GM23338 (cell line): ENCODE measurements at regions not wholly inside any gene's neighbourhood (a gene's known extent, or its start where the extent isn't known, plus 50 kb on each side); places are given as distances from the start of the nearest gene placed in this dataset.

ENCODE experiments used
- ATAC-seq: fragments of 200-7000 bp; cut with Tn5 transposase; 3 replicates; pipeline ENCODE4 v1.9.1; 2020
- DNase-seq: peaks from one replicate; pipeline ENCODE4 v3.0.0-alpha.2; 2015; ENCODE audit warnings: low spot score
- H2AFZ ChIP-seq: fragments of 200-600 bp; sonication (generic); 2 replicates; pipeline ENCODE4 v1.8.0; 2016; ENCODE audit warnings: antibody characterized with exemption, mild to moderate bottlenecking, moderate library complexity
- H3F3A ChIP-seq: fragments of 200-600 bp; sonication (generic); replicated peaks from 2 replicates; pipeline ENCODE4 v1.8.0; 2017; ENCODE audit warnings: antibody characterized with exemption, mixed run types, low read depth
- H3K27ac ChIP-seq: fragments of 200-600 bp; sonication (generic); 2 replicates; pipeline ENCODE4 v1.6.1; 2016; ENCODE audit warnings: low read depth
- H3K27me3 ChIP-seq: fragments of 200-600 bp; sonication (generic); 2 replicates; pipeline ENCODE4 v1.8.0; 2016; ENCODE audit warnings: mild to moderate bottlenecking, mixed run types, moderate library complexity; ENCODE audit not compliant: insufficient read depth
- H3K36me3 ChIP-seq: fragments of 200-600 bp; sonication (generic); 2 replicates; pipeline ENCODE4 v1.8.0; 2016; ENCODE audit warnings: mild to moderate bottlenecking; ENCODE audit not compliant: insufficient read depth
- H3K4me1 ChIP-seq: fragments of 200-600 bp; sonication (generic); 2 replicates; pipeline ENCODE4 v1.8.0; 2016; ENCODE audit warnings: mild to moderate bottlenecking, moderate library complexity; ENCODE audit not compliant: insufficient read depth
- H3K4me2 ChIP-seq: fragments of 200-600 bp; sonication (generic); 2 replicates; pipeline ENCODE4 v1.7.1; 2017; ENCODE audit warnings: mixed run types
- H3K4me3 ChIP-seq: fragments of 200-600 bp; sonication (generic); 2 replicates; pipeline ENCODE4 v1.6.1; 2016; ENCODE audit warnings: mixed run types
- H3K79me2 ChIP-seq: fragments of 200-600 bp; sonication (generic); replicated peaks from 2 replicates; pipeline ENCODE4 v1.8.0; 2017; ENCODE audit warnings: mild to moderate bottlenecking; ENCODE audit not compliant: insufficient read depth
- H3K9me2 ChIP-seq: fragments of 200-600 bp; sonication (generic); 2 replicates; pipeline ENCODE4 v1.8.0; 2017; ENCODE audit not compliant: insufficient read depth
- H4K20me1 ChIP-seq: fragments of 200-600 bp; sonication (generic); replicated peaks from 2 replicates; pipeline ENCODE4 v1.8.0; 2017; ENCODE audit warnings: mild to moderate bottlenecking; ENCODE audit not compliant: insufficient read depth
- H3K27ac Mint-ChIP-seq: 2 replicates; pipeline ENCODE4 v1.8.0; 2020; ENCODE audit warnings: inconsistent platforms, mild to moderate bottlenecking, moderate library complexity, mixed read lengths
- H3K27me3 Mint-ChIP-seq: 3 replicates; pipeline ENCODE4 v1.8.0; 2022; ENCODE audit warnings: low read depth, mild to moderate bottlenecking, moderate library complexity, mixed read lengths, inconsistent platforms; ENCODE audit not compliant: insufficient read depth, poor library complexity
- H3K36me3 Mint-ChIP-seq: 3 replicates; pipeline ENCODE4 v1.8.0; 2021; ENCODE audit warnings: low read depth, mild to moderate bottlenecking, inconsistent platforms, moderate library complexity, mixed read lengths
- H3K4me1 Mint-ChIP-seq: 3 replicates; pipeline ENCODE4 v1.8.0; 2020; ENCODE audit warnings: mild to moderate bottlenecking, inconsistent platforms, mixed read lengths
- H3K4me3 Mint-ChIP-seq: 3 replicates; pipeline ENCODE4 v1.8.0; 2021; ENCODE audit warnings: moderate library complexity, mild to moderate bottlenecking, inconsistent platforms, mixed read lengths
- H3K9me3 Mint-ChIP-seq: 3 replicates; pipeline ENCODE4 v1.8.0; 2020; ENCODE audit warnings: moderate library complexity, mild to moderate bottlenecking, inconsistent platforms, mixed read lengths
- CREB1 ChIP-seq: fragments of 250-450 bp; sonication (Bioruptor Pico); IDR thresholded peaks from 2 replicates; pipeline ENCODE4 v1.5.0; 2020; ENCODE audit warnings: low read depth, mild to moderate bottlenecking, moderate library complexity
- CTCF ChIP-seq, 2 experiments: fragments of 200-600 bp in 1 of 2; sonication (generic) in 1 of 2; conservative IDR thresholded peaks; 2 replicates each; pipeline versions ENCODE4 v1.5.1 to v1.6.1; 2016 to 2017; ENCODE audit warnings: antibody characterized with exemption in 2 of 2, low read depth in 2 of 2, mild to moderate bottlenecking in 2 of 2, moderate library complexity in 1 of 2
- ETS1 ChIP-seq: IDR thresholded peaks from 2 replicates; pipeline ENCODE4 v1.6.1; 2016; ENCODE audit warnings: antibody characterized with exemption
- EZH2 ChIP-seq: fragments of 200-600 bp; sonication (generic); IDR thresholded peaks from one replicate; pipeline ENCODE4 v1.8.0; 2017; ENCODE audit warnings: antibody characterized with exemption, mild to moderate bottlenecking, low read depth; ENCODE audit not compliant: unreplicated experiment
- EZH2phosphoT487 ChIP-seq: fragments of 200-600 bp; sonication (generic); IDR thresholded peaks from one replicate; pipeline ENCODE4 v1.8.1; 2018; ENCODE audit warnings: antibody characterized with exemption; ENCODE audit not compliant: unreplicated experiment
- NANOG ChIP-seq: IDR thresholded peaks from 2 replicates; pipeline ENCODE4 v1.6.1; 2016; ENCODE audit warnings: antibody characterized with exemption, borderline replicate concordance
- REST ChIP-seq: IDR thresholded peaks from one replicate; pipeline ENCODE4 v1.6.1; 2018; ENCODE audit warnings: antibody characterized with exemption; ENCODE audit not compliant: unreplicated experiment
- STAT1 ChIP-seq: IDR thresholded peaks from one replicate; pipeline ENCODE4 v1.6.1; 2016; ENCODE audit warnings: antibody characterized with exemption; ENCODE audit not compliant: unreplicated experiment
- ZNF114 ChIP-seq: fragments of 250-450 bp; sonication (Bioruptor Pico); IDR thresholded peaks from 2 replicates; pipeline ENCODE4 v1.5.0; 2020; ENCODE audit warnings: mild to moderate bottlenecking, moderate library complexity
- ZNF462 ChIP-seq: fragments of 250-450 bp; sonication (Bioruptor Pico); IDR thresholded peaks from 2 replicates; pipeline ENCODE4 v1.5.0; 2020; ENCODE audit warnings: mild to moderate bottlenecking, moderate library complexity

GRCh38 chr20:52799130-52799529, 173.0 kb upstream of the TSHZ2 start:
- Histone ChIP-seq H3F3A (no peaks in the 10 kb centered on the region), H3K36me3 (no peaks in the 10 kb centered on the region), H3K27me3 (no peaks in the 10 kb centered on the region), H4K20me1 (no peaks in the 10 kb centered on the region), H3K4me3 (no peak overlapping the region), H3K4me1 (no peaks in the 10 kb centered on the region), H3K9me2 (no peaks in the 10 kb centered on the region; the same call in 1 of the 2 replicates), H3K4me2 (no peak overlapping the region), H3K27ac (no peak overlapping the region), H3K79me2 (no peaks in the 10 kb centered on the region), H2AFZ (no peak overlapping the region)
- peaks cover 4% of the 10 kb centered on the region for H3K27me3 Mint-ChIP-seq
- DNase-seq (no peak), ATAC-seq (no peak)
- H3K4me1 Mint-ChIP-seq: no peaks in the 10 kb centered on the region
- TF ChIP-seq ZNF462 (CRISPR knock-in tag) (no peak), NANOG (no peak), EZH2phosphoT487 (no peak), EZH2 (no peak), CTCF (conservative IDR thresholded peaks at IDR 0.05; ENCODE audit: low read depth in 2 of 2) (no peak), STAT1 (no peak), ZNF114 (CRISPR knock-in tag) (no peak), ETS1 (no peak), REST (no peak), CREB1 (CRISPR knock-in tag) (no peak)
- H3K27ac Mint-ChIP-seq: no peak overlapping the region
- H3K9me3 Mint-ChIP-seq: no peaks in the 10 kb centered on the region
- no peak overlapping the region for H3K4me3 Mint-ChIP-seq
- no peaks in the 10 kb centered on the region for H3K36me3 Mint-ChIP-seq
